Natural killer cell (primary cell): ENCODE measurements at regions not wholly inside any gene's neighbourhood (a gene's known extent, or its start where the extent isn't known, plus 50 kb on each side); places are given as distances from the start of the nearest gene placed in this dataset.

Experiments used
- ATAC-seq, 3 donors: fragments of 150-1000 bp in 2 of 3; fragments of 200-7000 bp in 1 of 3; cut with Tn5 transposase; 1 replicate in 1 of 3; 2 replicates in 2 of 3; pipeline ENCODE4 v1.10.0; 2021; ENCODE audit warnings: mild to moderate bottlenecking in 2 of 3, moderate library complexity in 2 of 3
- DNase-seq, 2 donors: peaks; one replicate each; pipeline versions ENCODE4 v3.0.0 to v3.0.0-alpha.2; 2013 to 2021; ENCODE audit warnings: mixed read lengths in 1 of 2
- H3K27ac ChIP-seq: one replicate; pipeline ENCODE4 v1.5.1; 2013; ENCODE audit warnings: mild to moderate bottlenecking, low read length
- H3K27me3 ChIP-seq: one replicate; pipeline ENCODE4 v1.6.1; 2013; ENCODE audit warnings: low read length; ENCODE audit not compliant: control insufficient read depth, insufficient read depth
- H3K36me3 ChIP-seq: one replicate; pipeline ENCODE4 v1.6.1; 2013; ENCODE audit warnings: low read length; ENCODE audit not compliant: control insufficient read depth, insufficient read depth
- H3K4me1 ChIP-seq: one replicate; pipeline ENCODE4 v1.6.1; 2013; ENCODE audit warnings: low read length; ENCODE audit not compliant: control insufficient read depth, insufficient read depth
- H3K4me3 ChIP-seq: one replicate; pipeline ENCODE4 v1.5.1; 2013; ENCODE audit warnings: low read length
- H3K9me3 ChIP-seq: one replicate; pipeline ENCODE4 v1.6.1; 2013; ENCODE audit warnings: low read length; ENCODE audit not compliant: control insufficient read depth, insufficient read depth
- H3K27ac Mint-ChIP-seq, 2 donors: one replicate each; pipeline ENCODE4 v1.8.0; 2022; ENCODE audit warnings: mild to moderate bottlenecking in 2 of 2, mixed read lengths in 2 of 2, moderate library complexity in 1 of 2
- H3K27me3 Mint-ChIP-seq, 2 donors: one replicate each; pipeline ENCODE4 v1.8.0; 2022; ENCODE audit warnings: low read depth in 2 of 2, mixed read lengths in 2 of 2
- H3K36me3 Mint-ChIP-seq: one replicate; pipeline ENCODE4 v1.8.0; 2022; ENCODE audit warnings: mixed read lengths
- H3K4me1 Mint-ChIP-seq, 2 donors: one replicate each; pipeline ENCODE4 v1.8.0; 2022; ENCODE audit warnings: mixed read lengths in 2 of 2
- H3K4me3 Mint-ChIP-seq: one replicate; pipeline ENCODE4 v1.8.0; 2022; ENCODE audit warnings: mild to moderate bottlenecking, moderate library complexity, mixed read lengths
- H3K9me3 Mint-ChIP-seq, 2 donors: one replicate each; pipeline ENCODE4 v1.8.0; 2022; ENCODE audit warnings: mixed read lengths in 2 of 2
- CTCF ChIP-seq: fragments of 200-600 bp; IDR thresholded peaks from one replicate; pipeline ENCODE4 v1.8.0; 2022; ENCODE audit warnings: antibody characterized with exemption
- WGBS: methylation state at CpG from one replicate; pipeline ENCODE4 v1.1.7; 2013; ENCODE audit warnings: missing lambda C conversion rate; ENCODE audit not compliant: insufficient coverage; 5-methylcytosine and 5-hydroxymethylcytosine counted together
- intact Hi-C: fragments of 100-400 bp; cut with micrococcal nuclease; formaldehyde crosslinking; loops from one replicate; pipeline ENCODE4 v1.14.2; 2022

GRCh38 chr4:24680746-24681448, 96.5 kb upstream of the DHX15 start:
- Histone ChIP-seq H3K4me3 (no peak overlapping the region), H3K9me3 (no peaks in the 10 kb centered on the region), H3K27me3 (no peaks in the 10 kb centered on the region), H3K27ac (no peak overlapping the region), H3K36me3 (no peaks in the 10 kb centered on the region), H3K4me1 (no peaks in the 10 kb centered on the region)
- WGBS: 56% methylated on average over 8 of the region's 9 CpGs
- H3K4me1 Mint-ChIP-seq: no peaks in the 10 kb centered on the region
- DNase-seq: no peak
- H3K9me3 Mint-ChIP-seq: peaks cover 0 to 2% of the 10 kb centered on the region in 2 donors
- no peaks in the 10 kb centered on the region for H3K36me3 Mint-ChIP-seq
- ATAC-seq: peak in 1 of 3 donors; percentile 49
- TF ChIP-seq CTCF: no peak
- intact Hi-C loops: no loop called here
- H3K4me3 Mint-ChIP-seq: no peak overlapping the region
- H3K27ac Mint-ChIP-seq: no peak overlapping the region
- peaks cover 10 to 34% of the 10 kb centered on the region in 2 donors for H3K27me3 Mint-ChIP-seq

GRCh38 chr4:24683116-24683515, 98.8 kb upstream of the DHX15 start:
- DNase-seq (no peak), ATAC-seq (peak in 1 of 3 donors; percentile 37)
- Histone ChIP-seq H3K4me1 (no peaks in the 10 kb centered on the region), H3K27me3 (no peaks in the 10 kb centered on the region), H3K9me3 (no peaks in the 10 kb centered on the region), H3K4me3 (no peak overlapping the region), H3K36me3 (no peaks in the 10 kb centered on the region), H3K27ac (no peak overlapping the region)
- WGBS: 24% methylated on average over 7 of the region's 7 CpGs
- H3K4me1 Mint-ChIP-seq: no peaks in the 10 kb centered on the region
- intact Hi-C loops: no loop called here
- H3K9me3 Mint-ChIP-seq: no peaks in the 10 kb centered on the region
- H3K36me3 Mint-ChIP-seq: no peaks in the 10 kb centered on the region
- no peak for TF ChIP-seq CTCF
- H3K27ac Mint-ChIP-seq: no peak overlapping the region
- peaks cover 10 to 31% of the 10 kb centered on the region in 2 donors for H3K27me3 Mint-ChIP-seq
- H3K4me3 Mint-ChIP-seq: no peak overlapping the region

GRCh38 chr4:24686866-24687692, 102.7 kb upstream of the DHX15 start:
- no peaks in the 10 kb centered on the region for H3K27me3 ChIP-seq
- H3K4me3 ChIP-seq: no peak overlapping the region
- no peak overlapping the region for H3K4me3 Mint-ChIP-seq
- no peaks in the 10 kb centered on the region for H3K9me3 ChIP-seq
- no peaks in the 10 kb centered on the region for H3K36me3 ChIP-seq
- H3K4me1 Mint-ChIP-seq: no peaks in the 10 kb centered on the region
- ATAC-seq: no peak
- peak; percentile 35 for TF ChIP-seq CTCF
- H3K27ac Mint-ChIP-seq: no peak overlapping the region
- H3K27me3 Mint-ChIP-seq: peaks cover 19 to 22% of the 10 kb centered on the region in 2 donors
- intact Hi-C loops: loop anchor here (1.0 kb wide), 1 partner anchor 199 kb away; no protein-coding TSS in a partner anchor
- H3K27ac ChIP-seq: no peak overlapping the region
- H3K36me3 Mint-ChIP-seq: no peaks in the 10 kb centered on the region
- no peaks in the 10 kb centered on the region for H3K4me1 ChIP-seq
- 57% methylated on average over 10 of the region's 13 CpGs for WGBS
- no peak for DNase-seq
- H3K9me3 Mint-ChIP-seq: no peaks in the 10 kb centered on the region
